ENCODE measurements at regions not wholly inside any gene's neighbourhood (a gene's known extent, or its start where the extent isn't known, plus 50 kb on each side); places are given as distances from the start of the nearest gene placed in this dataset.

GRCh38 chr21:35611708-35612132 lies 448.6 kb downstream of the SETD4 start:
- no peaks in the 10 kb centered on the region for H3K36me3 ChIP-seq (ENCODE audit: control insufficient read depth in 2 of 2, extremely low read depth in 1 of 2, insufficient read depth in 2 of 2, low read length in 2 of 2)
- intact Hi-C loops (cut with micrococcal nuclease): no loop called here
- H4K20me1 ChIP-seq (replicated peaks; ENCODE audit: control insufficient read depth, extremely low read depth, insufficient read depth, low read length): no peaks in the 10 kb centered on the region
- TF ChIP-seq EZH2 (IDR thresholded peaks at IDR 0.05; ENCODE audit: borderline replicate concordance, low read depth, low read length, severe bottlenecking): no peak
- no peak for TF ChIP-seq FOS (IDR thresholded peaks at IDR 0.05; ENCODE audit: borderline replicate concordance, insufficient read depth, low read length)
- TF ChIP-seq GATA2 (IDR thresholded peaks at IDR 0.05; ENCODE audit: insufficient read depth, insufficient read length, low read depth, low read length): no peak
- H3K79me2 ChIP-seq (ENCODE audit: control insufficient read depth, insufficient read depth, low read length): no peaks in the 10 kb centered on the region
- no peaks in the 10 kb centered on the region for H3K9me1 ChIP-seq (replicated peaks; ENCODE audit: control insufficient read depth, extremely low read depth, insufficient read depth, low read length)
- FAIRE-seq: no peak
- peaks cover 1 to 10% of the 10 kb centered on the region in 2 experiments for H3K27me3 ChIP-seq (ENCODE audit: control insufficient read depth in 2 of 2, insufficient read depth in 2 of 2, low read length in 2 of 2)
- no peak overlapping the region for H2AFZ ChIP-seq (ENCODE audit: low read depth, low read length)
- H3K9me3 ChIP-seq (replicated peaks; ENCODE audit: control insufficient read depth, insufficient read depth, low read length): no peaks in the 10 kb centered on the region
- POLR2A ChIA-PET: no interaction called here
- no peak overlapping the region for H3K9ac ChIP-seq (replicated peaks; ENCODE audit: extremely low read depth, insufficient read depth, low read length)
- BruUV-seq (replicated peaks): no TSS peak
- H3K4me2 ChIP-seq (ENCODE audit: insufficient read depth, low read length): no peak overlapping the region
- dilution Hi-C loops (cut with MboI; ENCODE audit: extremely low pct_ligation_motif_present, low sequenced_read_pairs): no loop called here
- peaks cover 10% of the 10 kb centered on the region for H3K4me1 ChIP-seq (ENCODE audit: control insufficient read depth, extremely low read depth, insufficient read depth, low read length)
- no peak overlapping the region for H3K27ac ChIP-seq (ENCODE audit: insufficient read depth, low read depth, low read length)
- no peak for DNase-seq (ENCODE audit: low read depth, low spot score)
- H3K4me3 ChIP-seq (replicated peaks in 1 of 3; ENCODE audit: insufficient read depth in 1 of 3, low read depth in 1 of 3, low read length in 3 of 3): no peak overlapping the region
- CTCF ChIA-PET: no interaction called here

- CTCF ChIA-PET: no interaction called here
- H3K4me2 ChIP-seq (ENCODE audit: insufficient read depth, low read length): no peak overlapping the region
- no TSS peak for BruUV-seq (replicated peaks)
- peaks cover 4 to 11% of the 10 kb centered on the region in 2 experiments for H3K27me3 ChIP-seq (ENCODE audit: control insufficient read depth in 2 of 2, insufficient read depth in 2 of 2, low read length in 2 of 2)
- no peaks in the 10 kb centered on the region for H3K79me2 ChIP-seq (ENCODE audit: control insufficient read depth, insufficient read depth, low read length)
- H3K27ac ChIP-seq (ENCODE audit: insufficient read depth, low read depth, low read length): no peak overlapping the region
- no peaks in the 10 kb centered on the region for H3K9me3 ChIP-seq (replicated peaks; ENCODE audit: control insufficient read depth, insufficient read depth, low read length)
- no peak overlapping the region for H3K4me3 ChIP-seq (replicated peaks in 1 of 3; ENCODE audit: insufficient read depth in 1 of 3, low read depth in 1 of 3, low read length in 3 of 3)
- TF ChIP-seq POLR2AphosphoS5 (IDR thresholded peaks at IDR 0.05; ENCODE audit: insufficient read depth, low read depth, low read length) (no peak), MAX (IDR thresholded peaks at IDR 0.05; ENCODE audit: insufficient read depth, insufficient read length) (no peak), CTCF (IDR thresholded peaks at IDR 0.05; ENCODE audit: extremely low read depth in 1 of 2, insufficient read depth in 1 of 2, low read depth in 1 of 2, low read length in 2 of 2) (no peak), MYC (IDR thresholded peaks at IDR 0.05; ENCODE audit: low read depth, low read length) (no peak), EZH2 (IDR thresholded peaks at IDR 0.05; ENCODE audit: borderline replicate concordance, low read depth, low read length, severe bottlenecking) (no peak), FOS (IDR thresholded peaks at IDR 0.05; ENCODE audit: borderline replicate concordance, insufficient read depth, low read length) (no peak), JUN (IDR thresholded peaks at IDR 0.05; ENCODE audit: borderline replicate concordance, insufficient read depth, insufficient read length, low read depth) (no peak)
- H3K9ac ChIP-seq (replicated peaks; ENCODE audit: extremely low read depth, insufficient read depth, low read length): no peak overlapping the region
- dilution Hi-C loops (cut with MboI; ENCODE audit: extremely low pct_ligation_motif_present, low sequenced_read_pairs): no loop called here
- FAIRE-seq (no peak), DNase-seq (ENCODE audit: low read depth, low spot score) (no peak)
- no peaks in the 10 kb centered on the region for H3K9me1 ChIP-seq (replicated peaks; ENCODE audit: control insufficient read depth, extremely low read depth, insufficient read depth, low read length)
- H3K4me1 ChIP-seq (ENCODE audit: control insufficient read depth, extremely low read depth, insufficient read depth, low read length): no peaks in the 10 kb centered on the region
- H4K20me1 ChIP-seq (replicated peaks; ENCODE audit: control insufficient read depth, extremely low read depth, insufficient read depth, low read length): no peaks in the 10 kb centered on the region
- H2AFZ ChIP-seq (ENCODE audit: low read depth, low read length): no peak overlapping the region
- intact Hi-C loops (cut with micrococcal nuclease): no loop called here
- POLR2A ChIA-PET: no interaction called here
- no peaks in the 10 kb centered on the region for H3K36me3 ChIP-seq (ENCODE audit: control insufficient read depth in 2 of 2, extremely low read depth in 1 of 2, insufficient read depth in 2 of 2, low read length in 2 of 2)
Measured at GRCh38 chr21:35609263-35609662, 451.1 kb downstream of the SETD4 start.

Data from endothelial cell of umbilical vein (primary cell).